ENCODE measurements at regions not wholly inside any gene's neighbourhood (a gene's known extent, or its start where the extent isn't known, plus 50 kb on each side); places are given as distances from the start of the nearest gene placed in this dataset.

- TF ChIP-seq POLR2A (IDR thresholded peaks at IDR 0.05) (no peak), EP300 (IDR thresholded peaks at IDR 0.05) (no peak), CTCF (IDR thresholded peaks at IDR 0.05) (no peak)
- WGBS, 2 donors = 59 to 67% methylated on average over 4 to 7 of the region's 7 CpGs
- Histone ChIP-seq H3K36me3 (no peaks in the 10 kb centered on the region), H3K27me3 (no peaks in the 10 kb centered on the region), H3K9me3 (no peaks in the 10 kb centered on the region), H3K4me1 (no peaks in the 10 kb centered on the region), H3K4me3 (no peak overlapping the region), H3K27ac (no peak overlapping the region)
- DNase-seq (ENCODE audit: low spot score in 2 of 2) = no peak
These were observed 68.9 kb upstream of the PITX1 start for GRCh38 chr5:135102716-135103574.

GRCh38 chr5:135100431-135100830 is 66.4 kb upstream of the PITX1 start:
- no peak overlapping the region for H3K4me3 ChIP-seq
- WGBS, 2 donors = 81 to 85% methylated on average over 5 to 6 of the region's 6 CpGs
- no peaks in the 10 kb centered on the region for H3K9me3 ChIP-seq

GRCh38 chr5:135100011-135100410 is 66.0 kb upstream of the PITX1 start:
- Histone ChIP-seq H3K4me1 (no peaks in the 10 kb centered on the region), H3K27ac (no peak overlapping the region), H3K27me3 (no peaks in the 10 kb centered on the region), H3K4me3 (no peak overlapping the region), H3K36me3 (no peaks in the 10 kb centered on the region), H3K9me3 (no peaks in the 10 kb centered on the region)
- TF ChIP-seq POLR2A (IDR thresholded peaks at IDR 0.05) = no peak
- no peak for TF ChIP-seq EP300 (IDR thresholded peaks at IDR 0.05)
- TF ChIP-seq CTCF (IDR thresholded peaks at IDR 0.05) = no peak
- no peak for DNase-seq (ENCODE audit: low spot score in 2 of 2)
- 77 to 92% methylated on average over 3 of the region's 3 CpGs for WGBS, 2 donors

More at GRCh38 chr5:135100431-135100830, 66.4 kb upstream of the PITX1 start:
- H3K36me3 ChIP-seq = no peaks in the 10 kb centered on the region
- H3K27me3 ChIP-seq = no peaks in the 10 kb centered on the region
- no peak overlapping the region for H3K27ac ChIP-seq
- no peak for DNase-seq (ENCODE audit: low spot score in 2 of 2)
- H3K4me1 ChIP-seq = no peaks in the 10 kb centered on the region
- TF ChIP-seq POLR2A (IDR thresholded peaks at IDR 0.05) (no peak), CTCF (IDR thresholded peaks at IDR 0.05) (no peak), EP300 (IDR thresholded peaks at IDR 0.05) (no peak)

- 92 to 94% methylated on average over 2 of the region's 2 CpGs for WGBS, 2 donors
- Histone ChIP-seq H3K9me3 (no peaks in the 10 kb centered on the region), H3K4me1 (no peaks in the 10 kb centered on the region), H3K4me3 (no peak overlapping the region), H3K27ac (no peak overlapping the region), H3K36me3 (no peaks in the 10 kb centered on the region), H3K27me3 (no peaks in the 10 kb centered on the region)
- TF ChIP-seq CTCF (IDR thresholded peaks at IDR 0.05) = no peak
- TF ChIP-seq POLR2A (IDR thresholded peaks at IDR 0.05) = no peak
- TF ChIP-seq EP300 (IDR thresholded peaks at IDR 0.05) = no peak
- DNase-seq (ENCODE audit: low spot score in 2 of 2) = no peak
These were observed 63.4 kb upstream of the PITX1 start for GRCh38 chr5:135097390-135097789.

- no peaks in the 10 kb centered on the region for H3K4me1 ChIP-seq
- H3K27ac ChIP-seq = no peak overlapping the region
- no peak for DNase-seq (ENCODE audit: low spot score in 2 of 2)
- TF ChIP-seq EP300 (IDR thresholded peaks at IDR 0.05) = no peak
- TF ChIP-seq CTCF (IDR thresholded peaks at IDR 0.05) = no peak
- TF ChIP-seq POLR2A (IDR thresholded peaks at IDR 0.05) = no peak
- 100% methylated on average over 3 of the region's 3 CpGs for WGBS, 2 donors
- H3K27me3 ChIP-seq = no peaks in the 10 kb centered on the region
- H3K36me3 ChIP-seq = no peaks in the 10 kb centered on the region
- no peaks in the 10 kb centered on the region for H3K9me3 ChIP-seq
- H3K4me3 ChIP-seq = no peak overlapping the region
These were observed 61.8 kb upstream of the PITX1 start for GRCh38 chr5:135095871-135096270.
